ENCODE measurements at regions not wholly inside any gene's neighbourhood (a gene's known extent, or its start where the extent isn't known, plus 50 kb on each side); places are given as distances from the start of the nearest gene placed in this dataset.
"Not testable (repeated sequence)": the region's sequence is repeated elsewhere in the genome, so short reads cannot be mapped to it uniquely, and the experiment has no call there.

GRCh38 chr5:148752375-148752774 lies 74.0 kb upstream of the ADRB2 start:
- H3K23ac ChIP-seq (ENCODE audit: low read depth, low read length); H2AK5ac ChIP-seq (ENCODE audit: low read depth, low read length); H3K56ac ChIP-seq (ENCODE audit: extremely low read depth, insufficient read depth, low read length); DNase-seq; H3K4me3 ChIP-seq (ENCODE audit: insufficient read depth, low read depth, low read length); H3K79me1 ChIP-seq (ENCODE audit: low read depth in 1 of 2, low read length in 2 of 2); H2BK5ac ChIP-seq (ENCODE audit: low read depth, low read length, poor library complexity, severe bottlenecking); H3K27ac ChIP-seq (ENCODE audit: insufficient read depth, low read length); H3K9me1 ChIP-seq (ENCODE audit: insufficient read depth, low read length); H2AK9ac ChIP-seq (replicated peaks; ENCODE audit: low read depth, low read length, poor library complexity); H2BK20ac ChIP-seq (ENCODE audit: low read depth, low read length); intact Hi-C loops (cut with micrococcal nuclease); H3K9ac ChIP-seq (ENCODE audit: low read depth, low read length); H3K18ac ChIP-seq (ENCODE audit: low read depth, low read length); dilution Hi-C loops (cut with HindIII; ENCODE audit: low sequenced_read_pairs, unreplicated experiment); H2BK120ac ChIP-seq (ENCODE audit: low read depth, low read length); H3K4ac ChIP-seq (ENCODE audit: low read depth, low read length); BruUV-seq (replicated peaks); H4K8ac ChIP-seq (ENCODE audit: low read depth in 2 of 2, low read length in 2 of 2); H3K14ac ChIP-seq (replicated peaks; ENCODE audit: low read depth, low read length); H4K20me1 ChIP-seq (ENCODE audit: insufficient read depth, low read length); H3K4me1 ChIP-seq (ENCODE audit: control insufficient read depth, insufficient read depth, low read length); ATAC-seq (ENCODE audit: low read depth); H3K4me2 ChIP-seq (ENCODE audit: low read depth, low read length); H3K36me3 ChIP-seq (ENCODE audit: control insufficient read depth, insufficient read depth, low read length); H3K27me3 ChIP-seq (ENCODE audit: control insufficient read depth, insufficient read depth, low read length); in situ Hi-C loops (cut with MboI; ENCODE audit: low sequenced_read_pairs); H4K91ac ChIP-seq (ENCODE audit: insufficient read depth, low read depth, low read length); H3K9me3 ChIP-seq (ENCODE audit: control insufficient read depth, insufficient read depth, low read length); POLR2A ChIA-PET (ENCODE audit: unreplicated experiment); H2BK15ac ChIP-seq (ENCODE audit: low read depth, low read length); H2AFZ ChIP-seq (replicated peaks; ENCODE audit: low read length, poor library complexity); H4K5ac ChIP-seq (ENCODE audit: low read depth, low read length): not testable (repeated sequence)
- CTCF ChIA-PET: interaction anchor here (1.2 kb wide), 1 partner anchor 11 kb away, joined by 4 read pairs; no protein-coding TSS in a partner anchor
